ENCODE measurements at regions not wholly inside any gene's neighbourhood (a gene's known extent, or its start where the extent isn't known, plus 50 kb on each side); places are given as distances from the start of the nearest gene placed in this dataset.
"Not testable (repeated sequence)": the region's sequence is repeated elsewhere in the genome, so short reads cannot be mapped to it uniquely, and the experiment has no call there.

DNA sequence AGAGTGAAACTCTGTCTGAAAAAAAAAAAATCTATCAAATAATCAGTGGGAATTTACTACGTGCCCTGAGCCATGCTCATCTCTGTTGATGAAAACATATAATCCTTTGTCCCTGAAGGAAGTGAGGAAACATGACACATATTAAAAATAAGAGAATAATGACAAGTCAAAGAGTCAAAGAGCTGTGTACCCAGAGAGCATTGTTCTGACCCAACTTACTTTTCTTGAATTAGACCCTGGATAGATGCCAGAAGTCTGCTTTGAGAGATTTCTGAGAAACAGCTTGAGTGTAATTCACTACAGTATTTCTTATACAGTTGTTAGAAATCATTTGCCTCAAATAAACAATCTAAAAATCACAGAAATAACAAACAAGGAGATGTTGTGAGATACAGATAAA is 490.0 kb upstream of the PIK3R1 start:
- CTCF ChIA-PET: no interaction called here
- TF ChIP-seq, protein P1, sequence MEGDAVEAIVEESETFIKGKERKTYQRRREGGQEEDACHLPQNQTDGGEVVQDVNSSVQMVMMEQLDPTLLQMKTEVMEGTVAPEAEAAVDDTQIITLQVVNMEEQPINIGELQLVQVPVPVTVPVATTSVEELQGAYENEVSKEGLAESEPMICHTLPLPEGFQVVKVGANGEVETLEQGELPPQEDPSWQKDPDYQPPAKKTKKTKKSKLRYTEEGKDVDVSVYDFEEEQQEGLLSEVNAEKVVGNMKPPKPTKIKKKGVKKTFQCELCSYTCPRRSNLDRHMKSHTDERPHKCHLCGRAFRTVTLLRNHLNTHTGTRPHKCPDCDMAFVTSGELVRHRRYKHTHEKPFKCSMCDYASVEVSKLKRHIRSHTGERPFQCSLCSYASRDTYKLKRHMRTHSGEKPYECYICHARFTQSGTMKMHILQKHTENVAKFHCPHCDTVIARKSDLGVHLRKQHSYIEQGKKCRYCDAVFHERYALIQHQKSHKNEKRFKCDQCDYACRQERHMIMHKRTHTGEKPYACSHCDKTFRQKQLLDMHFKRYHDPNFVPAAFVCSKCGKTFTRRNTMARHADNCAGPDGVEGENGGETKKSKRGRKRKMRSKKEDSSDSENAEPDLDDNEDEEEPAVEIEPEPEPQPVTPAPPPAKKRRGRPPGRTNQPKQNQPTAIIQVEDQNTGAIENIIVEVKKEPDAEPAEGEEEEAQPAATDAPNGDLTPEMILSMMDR (IDR thresholded peaks at IDR 0.05): no peak
- DNase-seq (no peak), ATAC-seq (ENCODE audit: poor library complexity) (no peak)
- Histone ChIP-seq H3K27me3 (ENCODE audit: control insufficient read depth in 1 of 2, insufficient read depth in 2 of 2, low read length in 2 of 2) (no peaks in the 10 kb centered on the region), H3K4me3 (ENCODE audit: low read length) (no peak overlapping the region), H3K9me3 (ENCODE audit: control insufficient read depth in 1 of 2, insufficient read depth in 1 of 2, low read length in 2 of 2) (no peaks in the 10 kb centered on the region), H3K27ac (ENCODE audit: low read depth in 1 of 2, low read length in 2 of 2) (no peak overlapping the region), H3K36me3 (ENCODE audit: insufficient read depth, low read length) (no peaks in the 10 kb centered on the region), H3K4me1 (ENCODE audit: insufficient read depth, low read length) (no peaks in the 10 kb centered on the region)
- intact Hi-C loops (cut with DNase I, micrococcal nuclease): no loop called here
- Mint-ChIP-seq H3K4me1 (ENCODE audit: low read depth) (no peaks in the 10 kb centered on the region), H3K4me3 (no peak overlapping the region), H3K27ac (no peak overlapping the region), H3K36me3 (ENCODE audit: low read depth) (no peaks in the 10 kb centered on the region), H3K9me3 (no peaks in the 10 kb centered on the region), H3K27me3 (no peaks in the 10 kb centered on the region)
- POLR2A ChIA-PET: no interaction called here

DNA sequence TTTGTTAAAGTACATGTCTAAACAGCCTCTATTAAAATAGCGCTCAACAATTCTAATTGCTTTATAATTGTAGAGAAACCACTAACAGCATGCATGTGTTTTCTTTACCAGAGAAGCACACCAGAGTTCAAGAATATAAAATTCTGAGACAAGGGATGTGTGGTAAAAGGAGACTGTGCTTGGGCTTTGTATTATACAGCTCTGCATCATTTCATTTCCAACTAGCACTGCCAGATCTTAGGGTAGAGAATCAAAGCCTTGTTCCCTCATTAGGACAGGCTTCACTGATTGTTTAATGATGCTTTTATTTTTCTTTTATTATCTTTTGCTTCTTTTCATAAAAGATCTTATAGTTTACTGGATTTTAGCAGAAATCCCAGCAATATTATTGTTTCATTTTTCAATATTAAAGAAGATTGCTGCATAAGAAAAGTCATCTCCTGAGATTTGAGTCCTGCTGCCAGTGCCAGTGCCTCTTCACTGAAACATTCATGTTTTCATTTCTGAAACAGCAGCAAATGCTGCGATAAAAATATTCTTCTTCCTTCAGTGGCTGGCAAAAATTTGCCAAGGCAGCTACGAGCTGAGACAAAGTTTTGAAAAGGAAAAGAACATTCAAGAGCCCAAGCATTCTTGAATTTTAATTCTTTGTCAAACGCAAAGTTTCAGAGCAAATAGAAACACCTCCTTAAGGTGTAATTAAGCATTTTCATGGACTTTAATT is 491.0 kb upstream of the PIK3R1 start:
- no peaks in the 10 kb centered on the region for H3K36me3 ChIP-seq (ENCODE audit: insufficient read depth, low read length)
- no peaks in the 10 kb centered on the region for H3K27me3 ChIP-seq (ENCODE audit: control insufficient read depth in 1 of 2, insufficient read depth in 2 of 2, low read length in 2 of 2)
- no peak overlapping the region for H3K4me3 Mint-ChIP-seq
- intact Hi-C loops (cut with DNase I, micrococcal nuclease): no loop called here
- H3K27me3 Mint-ChIP-seq: no peaks in the 10 kb centered on the region
- ATAC-seq (ENCODE audit: poor library complexity): no peak
- no peaks in the 10 kb centered on the region for H3K9me3 Mint-ChIP-seq
- H3K9me3 ChIP-seq (ENCODE audit: control insufficient read depth in 1 of 2, insufficient read depth in 1 of 2, low read length in 2 of 2): no peaks in the 10 kb centered on the region
- no peak for DNase-seq
- H3K27ac ChIP-seq (ENCODE audit: low read depth in 1 of 2, low read length in 2 of 2): no peak overlapping the region
- H3K27ac Mint-ChIP-seq: no peak overlapping the region
- TF ChIP-seq, protein P1 (IDR thresholded peaks at IDR 0.05): no peak
- H3K4me1 Mint-ChIP-seq (ENCODE audit: low read depth): no peaks in the 10 kb centered on the region
- POLR2A ChIA-PET: no interaction called here
- no peaks in the 10 kb centered on the region for H3K36me3 Mint-ChIP-seq (ENCODE audit: low read depth)
- H3K4me1 ChIP-seq (ENCODE audit: insufficient read depth, low read length): no peaks in the 10 kb centered on the region
- H3K4me3 ChIP-seq (ENCODE audit: low read length): no peak overlapping the region
- CTCF ChIA-PET: no interaction called here

DNA sequence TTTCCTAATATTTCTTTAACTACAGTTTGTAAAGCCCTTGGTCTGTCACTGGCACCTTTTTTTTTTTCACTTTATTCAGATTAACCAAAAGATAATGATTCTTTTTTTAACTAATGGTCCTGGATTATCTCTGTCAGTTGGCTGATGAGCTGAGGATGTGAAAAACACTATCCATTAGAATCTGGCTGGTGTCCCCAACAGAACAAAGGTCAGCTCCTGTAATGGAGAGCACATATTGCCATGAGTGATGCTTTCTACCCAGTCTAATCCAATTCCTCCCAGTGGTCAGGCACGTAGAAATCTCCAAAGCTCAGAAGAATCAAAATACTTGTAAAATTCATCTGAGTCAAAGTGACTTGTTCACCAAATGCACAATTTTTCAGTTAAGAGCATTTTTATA is 491.7 kb upstream of the PIK3R1 start:
- no peaks in the 10 kb centered on the region for H3K4me1 ChIP-seq (ENCODE audit: insufficient read depth, low read length)
- no peaks in the 10 kb centered on the region for H3K9me3 ChIP-seq (ENCODE audit: control insufficient read depth in 1 of 2, insufficient read depth in 1 of 2, low read length in 2 of 2)
- Mint-ChIP-seq H3K4me1 (ENCODE audit: low read depth) (no peaks in the 10 kb centered on the region), H3K27me3 (no peaks in the 10 kb centered on the region), H3K27ac (no peak overlapping the region), H3K36me3 (ENCODE audit: low read depth) (no peaks in the 10 kb centered on the region), H3K4me3 (no peak overlapping the region), H3K9me3 (no peaks in the 10 kb centered on the region)
- ChIA-PET CTCF (no interaction called here), POLR2A (no interaction called here)
- no peaks in the 10 kb centered on the region for H3K27me3 ChIP-seq (ENCODE audit: control insufficient read depth in 1 of 2, insufficient read depth in 2 of 2, low read length in 2 of 2)
- no peak overlapping the region for H3K27ac ChIP-seq (ENCODE audit: low read depth in 1 of 2, low read length in 2 of 2)
- intact Hi-C loops (cut with DNase I, micrococcal nuclease): no loop called here
- no peaks in the 10 kb centered on the region for H3K36me3 ChIP-seq (ENCODE audit: insufficient read depth, low read length)
- TF ChIP-seq, protein P1 (IDR thresholded peaks at IDR 0.05): no peak
- ATAC-seq (ENCODE audit: poor library complexity): no peak
- no peak overlapping the region for H3K4me3 ChIP-seq (ENCODE audit: low read length)
- DNase-seq: no peak

DNA sequence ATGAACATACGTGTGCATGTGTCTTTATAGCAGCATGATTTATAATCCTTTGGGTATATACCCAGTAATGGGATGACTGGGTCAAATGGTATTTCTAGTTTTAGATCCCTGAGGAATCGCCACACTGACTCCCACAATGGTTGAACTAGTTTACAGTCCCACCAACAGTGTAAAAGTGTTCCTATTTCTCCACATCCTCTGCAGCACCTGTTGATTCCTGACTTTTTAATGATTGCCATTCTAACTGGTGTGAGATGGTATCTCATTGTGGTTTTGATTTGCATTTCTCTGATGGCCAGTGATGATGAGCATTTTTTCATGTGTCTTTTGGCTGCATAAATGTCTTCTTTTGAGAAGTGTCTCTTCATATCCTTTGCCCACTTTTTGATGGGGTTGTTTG is 493.0 kb upstream of the PIK3R1 start:
- CTCF ChIA-PET; POLR2A ChIA-PET; H3K9me3 Mint-ChIP-seq; H3K27me3 Mint-ChIP-seq; H3K27ac ChIP-seq (ENCODE audit: low read depth in 1 of 2, low read length in 2 of 2); DNase-seq; ATAC-seq (ENCODE audit: poor library complexity); H3K9me3 ChIP-seq (ENCODE audit: control insufficient read depth in 1 of 2, insufficient read depth in 1 of 2, low read length in 2 of 2); H3K4me3 Mint-ChIP-seq; H3K27ac Mint-ChIP-seq; H3K27me3 ChIP-seq (ENCODE audit: control insufficient read depth in 1 of 2, insufficient read depth in 2 of 2, low read length in 2 of 2); H3K4me3 ChIP-seq (ENCODE audit: low read length); H3K4me1 Mint-ChIP-seq (ENCODE audit: low read depth); intact Hi-C loops (cut with DNase I, micrococcal nuclease); H3K36me3 Mint-ChIP-seq (ENCODE audit: low read depth); H3K4me1 ChIP-seq (ENCODE audit: insufficient read depth, low read length); H3K36me3 ChIP-seq (ENCODE audit: insufficient read depth, low read length): not testable (repeated sequence)

Data from CD4-positive, alpha-beta T cell (primary cell).